Suprapubic skin (tissue), 4 donors: ENCODE measurements at regions not wholly inside any gene's neighbourhood (a gene's known extent, or its start where the extent isn't known, plus 50 kb on each side); places are given as distances from the start of the nearest gene placed in this dataset.

Experiments used
- CTCF ChIP-seq, 2 donors: fragments of 200-600 bp in 1 of 2; fragments of 450-650 bp in 1 of 2; sonication (generic) in 1 of 2; IDR thresholded peaks; one replicate each; pipeline ENCODE4 v1.5.1; 2016 to 2019; ENCODE audit warnings: antibody characterized with exemption in 2 of 2, mild to moderate bottlenecking in 1 of 2, moderate library complexity in 1 of 2
- POLR2A ChIP-seq, 2 donors: fragments of 450-650 bp; IDR thresholded peaks; one replicate each; pipeline ENCODE4 v1.6.1; 2017; ENCODE audit warnings: antibody characterized with exemption in 2 of 2, mild to moderate bottlenecking in 2 of 2, moderate library complexity in 2 of 2
- POLR2AphosphoS5 ChIP-seq, 3 donors: sonication (generic); formaldehyde crosslinking; IDR thresholded peaks; one replicate each; pipeline ENCODE4 v1.6.1; 2017; ENCODE audit warnings: antibody characterized with exemption in 3 of 3

- TF ChIP-seq CTCF (IDR thresholded peaks at IDR 0.05) (no peak), POLR2A (IDR thresholded peaks at IDR 0.05) (no peak), POLR2AphosphoS5 (IDR thresholded peaks at IDR 0.05) (no peak)
These were observed 1231.3 kb downstream of the EPHA7 start for GRCh38 chr6:92188016-92188415.
